MCF 10A (cell line): ENCODE measurements at regions not wholly inside any gene's neighbourhood (a gene's known extent, or its start where the extent isn't known, plus 50 kb on each side); places are given as distances from the start of the nearest gene placed in this dataset.

Experiments used
- BruUV-seq: library from RNA; stranded (reverse); fragments of 400-500 nt; replicated peaks from 2 replicates; lab custom pipeline; 2021; lab: Mats Ljungman, UMichigan
- CTCF ChIA-PET: fragments of 300-600 bp; sonication (Branson Sonifier 250); formaldehyde crosslinking; extraction: SDS; loops from one replicate; lab custom pipeline; 2021; ENCODE audit warnings: antibody characterized with exemption, inconsistent platforms; lab: Yijun Ruan, JAX
- POLR2A ChIA-PET: fragments of 300-600, 350-650 bp; sonication (Branson Sonifier 250); formaldehyde crosslinking; extraction: SDS; loops from one replicate; lab custom pipeline; 2020; ENCODE audit warnings: antibody characterized with exemption, inconsistent platforms; lab: Yijun Ruan, JAX
- DNase-seq: peaks from one replicate; pipeline ENCODE4 v3.0.0-alpha.2; 2018; ENCODE audit not compliant: unreplicated experiment
- H3K27ac Mint-ChIP-seq: one replicate; pipeline ENCODE4 v1.8.0; 2022; ENCODE audit warnings: mild to moderate bottlenecking, low read depth, mixed read lengths; ENCODE audit not compliant: unreplicated experiment
- H3K27me3 Mint-ChIP-seq: one replicate; pipeline ENCODE4 v1.8.0; 2022; ENCODE audit warnings: mixed read lengths; ENCODE audit not compliant: insufficient read depth, unreplicated experiment
- H3K36me3 Mint-ChIP-seq: one replicate; pipeline ENCODE4 v1.8.0; 2022; ENCODE audit warnings: mild to moderate bottlenecking, moderate library complexity, mixed read lengths; ENCODE audit not compliant: insufficient read depth, unreplicated experiment
- H3K4me1 Mint-ChIP-seq: one replicate; pipeline ENCODE4 v1.8.0; 2022; ENCODE audit warnings: mixed read lengths; ENCODE audit not compliant: insufficient read depth, unreplicated experiment
- H3K4me3 Mint-ChIP-seq: one replicate; pipeline ENCODE4 v1.8.0; 2022; ENCODE audit warnings: mild to moderate bottlenecking, moderate library complexity, mixed read lengths; ENCODE audit not compliant: unreplicated experiment
- H3K9me3 Mint-ChIP-seq: one replicate; pipeline ENCODE4 v1.8.0; 2022; ENCODE audit warnings: mixed read lengths; ENCODE audit not compliant: unreplicated experiment
- intact Hi-C: fragments of 100-400 bp; cut with micrococcal nuclease; formaldehyde crosslinking; loops from 2 replicates; pipeline ENCODE4 v1.14.1; 2022
- TF ChIP-seq, protein P1 (sequence below): fragments of 200-600 bp; IDR thresholded peaks from one replicate; pipeline ENCODE4 v1.8.0; 2022; ENCODE audit warnings: antibody characterized with exemption, mild to moderate bottlenecking; ENCODE audit not compliant: unreplicated experiment

DNA sequence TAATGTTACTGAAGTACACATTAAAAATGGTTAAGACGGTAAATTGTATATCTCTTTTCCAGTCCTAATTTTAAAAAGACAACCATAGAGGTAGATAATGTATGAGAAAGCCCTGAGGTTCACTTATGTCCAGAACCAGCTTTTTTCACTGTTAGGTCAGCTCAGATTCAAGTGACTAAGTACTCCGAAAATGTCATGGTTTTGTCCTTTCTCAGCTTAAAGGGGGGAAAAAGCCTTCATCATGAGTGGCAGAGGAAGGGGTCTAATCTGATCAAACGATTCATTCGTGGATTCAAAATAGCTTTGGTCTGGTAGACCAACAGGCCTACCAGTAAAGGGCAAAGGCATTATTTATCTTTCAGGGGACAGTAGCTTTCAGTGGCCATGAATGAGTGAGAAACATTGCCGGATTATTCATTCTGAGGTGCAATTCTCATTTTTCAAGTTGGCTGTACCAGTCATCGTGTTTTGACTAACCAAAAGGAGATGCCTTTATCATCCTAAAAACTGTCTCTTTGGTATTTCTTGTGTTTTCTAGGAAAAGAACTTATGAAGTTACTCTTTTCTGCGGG lies 208.4 kb downstream of the HHIPL2 start:
- intact Hi-C loops = no loop called here
- no peak for DNase-seq
- Mint-ChIP-seq H3K4me3 (no peak overlapping the region), H3K9me3 (no peaks in the 10 kb centered on the region), H3K27me3 (no peaks in the 10 kb centered on the region), H3K4me1 (peaks cover 7% of the 10 kb centered on the region), H3K27ac (no peak overlapping the region), H3K36me3 (no peaks in the 10 kb centered on the region)
- TF ChIP-seq, protein P1, sequence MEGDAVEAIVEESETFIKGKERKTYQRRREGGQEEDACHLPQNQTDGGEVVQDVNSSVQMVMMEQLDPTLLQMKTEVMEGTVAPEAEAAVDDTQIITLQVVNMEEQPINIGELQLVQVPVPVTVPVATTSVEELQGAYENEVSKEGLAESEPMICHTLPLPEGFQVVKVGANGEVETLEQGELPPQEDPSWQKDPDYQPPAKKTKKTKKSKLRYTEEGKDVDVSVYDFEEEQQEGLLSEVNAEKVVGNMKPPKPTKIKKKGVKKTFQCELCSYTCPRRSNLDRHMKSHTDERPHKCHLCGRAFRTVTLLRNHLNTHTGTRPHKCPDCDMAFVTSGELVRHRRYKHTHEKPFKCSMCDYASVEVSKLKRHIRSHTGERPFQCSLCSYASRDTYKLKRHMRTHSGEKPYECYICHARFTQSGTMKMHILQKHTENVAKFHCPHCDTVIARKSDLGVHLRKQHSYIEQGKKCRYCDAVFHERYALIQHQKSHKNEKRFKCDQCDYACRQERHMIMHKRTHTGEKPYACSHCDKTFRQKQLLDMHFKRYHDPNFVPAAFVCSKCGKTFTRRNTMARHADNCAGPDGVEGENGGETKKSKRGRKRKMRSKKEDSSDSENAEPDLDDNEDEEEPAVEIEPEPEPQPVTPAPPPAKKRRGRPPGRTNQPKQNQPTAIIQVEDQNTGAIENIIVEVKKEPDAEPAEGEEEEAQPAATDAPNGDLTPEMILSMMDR = no peak
- ChIA-PET POLR2A (interaction anchor here (1.5 to 1.7 kb wide), 2 partner anchors 8 to 53 kb away, joined by 3 to 9 read pairs; no protein-coding TSS in a partner anchor), CTCF (interaction anchor here (0.6 to 1.7 kb wide), 3 partner anchors 9 to 193 kb away, joined by 3 to 7 read pairs (median 4); no protein-coding TSS in a partner anchor)
- no TSS peak for BruUV-seq

DNA sequence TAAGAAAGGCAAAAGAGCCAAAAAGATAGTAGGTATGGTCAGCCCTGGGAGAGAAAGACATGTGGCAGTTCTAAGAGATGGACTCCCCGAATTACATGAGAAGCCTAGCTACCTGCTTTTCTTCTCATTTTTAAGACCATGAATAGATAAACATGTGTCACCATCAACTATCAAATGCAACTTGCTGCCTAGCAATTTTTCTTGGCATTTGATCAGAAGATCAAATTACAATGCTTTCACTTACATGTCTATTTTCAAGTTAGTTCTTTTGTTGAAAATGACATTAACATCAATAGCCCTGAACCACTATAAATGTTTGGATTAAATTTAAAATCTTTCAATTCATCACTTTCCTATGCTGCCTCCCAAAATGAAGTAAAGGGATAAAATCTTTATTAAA lies 212.3 kb downstream of the HHIPL2 start:
- intact Hi-C loops = no loop called here
- Mint-ChIP-seq H3K4me1 (peaks cover 7% of the 10 kb centered on the region), H3K27me3 (no peaks in the 10 kb centered on the region), H3K27ac (no peak overlapping the region), H3K4me3 (no peak overlapping the region), H3K9me3 (no peaks in the 10 kb centered on the region), H3K36me3 (no peaks in the 10 kb centered on the region)
- BruUV-seq = no TSS peak
- DNase-seq = peak; percentile 41
- ChIA-PET CTCF (no interaction called here), POLR2A (interaction anchor here (0.9 kb wide), 1 partner anchor 16 kb away, joined by 3 read pairs; no protein-coding TSS in a partner anchor)
- TF ChIP-seq, protein P1 = no peak

DNA sequence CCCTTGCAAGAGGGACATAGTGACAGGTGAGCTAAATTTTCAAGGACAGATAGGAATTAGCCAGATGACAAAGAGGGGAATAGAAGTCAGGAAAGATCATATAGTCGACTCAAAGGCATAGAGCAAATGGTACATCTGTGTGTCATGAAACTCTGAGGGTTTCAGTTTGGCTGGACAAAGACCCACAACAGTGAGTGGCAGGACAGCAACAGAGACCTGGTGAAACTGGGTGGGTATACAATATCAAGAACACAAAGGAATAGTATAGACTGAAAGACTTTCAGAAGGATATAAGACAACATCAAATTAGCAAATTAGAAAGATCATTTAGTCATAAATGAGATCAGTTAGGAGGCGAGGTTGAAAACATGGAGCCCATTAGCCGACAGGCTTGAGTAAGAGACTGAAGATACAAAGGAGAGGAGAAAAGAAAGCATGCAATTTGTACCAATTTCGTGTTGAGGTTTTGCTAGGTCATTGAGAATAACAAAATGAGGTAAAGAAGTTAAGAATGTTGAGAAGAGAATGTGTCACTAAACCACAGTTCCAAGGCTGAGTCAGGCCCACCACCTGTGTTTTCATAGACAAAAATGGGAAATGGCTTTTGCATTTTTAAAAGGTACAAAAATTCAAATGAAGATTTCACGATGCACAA lies 213.8 kb downstream of the HHIPL2 start:
- peak; percentile 22 for DNase-seq
- Mint-ChIP-seq H3K36me3 (no peaks in the 10 kb centered on the region), H3K27ac (no peak overlapping the region), H3K9me3 (no peaks in the 10 kb centered on the region), H3K4me3 (no peak overlapping the region), H3K4me1 (peaks cover 7% of the 10 kb centered on the region), H3K27me3 (no peaks in the 10 kb centered on the region)
- ChIA-PET POLR2A (interaction anchor here (0.9 kb wide), 1 partner anchor 14 kb away, joined by 3 read pairs; no protein-coding TSS in a partner anchor), CTCF (interaction anchor here (0.7 to 0.8 kb wide), 2 partner anchors 10 to 234 kb away, joined by 3 read pairs; no protein-coding TSS in a partner anchor)
- BruUV-seq = no TSS peak
- TF ChIP-seq, protein P1 = no peak
- intact Hi-C loops = no loop called here

DNA sequence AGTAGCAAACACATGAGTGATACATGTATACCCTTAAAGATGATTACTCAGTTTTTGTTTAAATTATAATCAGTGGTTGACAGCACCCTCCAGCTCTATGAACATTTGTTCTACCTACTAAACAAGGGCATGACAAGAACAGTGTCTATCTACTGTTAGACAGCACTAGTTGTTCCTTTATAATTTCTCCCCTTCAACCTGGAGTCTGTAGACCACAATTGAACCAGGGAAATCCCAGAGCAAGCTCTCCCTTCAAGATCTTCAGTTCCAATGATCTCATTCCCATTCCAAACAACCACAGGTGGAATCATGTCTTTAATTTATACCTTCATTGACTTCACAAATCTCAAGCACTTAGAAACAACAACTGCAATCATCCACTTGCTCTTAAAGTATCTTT lies 216.1 kb downstream of the HHIPL2 start:
- Mint-ChIP-seq H3K9me3 (no peaks in the 10 kb centered on the region), H3K4me1 (peaks cover 7% of the 10 kb centered on the region), H3K4me3 (no peak overlapping the region), H3K36me3 (no peaks in the 10 kb centered on the region), H3K27me3 (no peaks in the 10 kb centered on the region), H3K27ac (no peak overlapping the region)
- ChIA-PET CTCF (interaction anchor here (0.7 to 2.7 kb wide), 4 partner anchors 8 to 418 kb away, joined by 3 to 11 read pairs (median 6); no protein-coding TSS in a partner anchor), POLR2A (interaction anchor here (0.6 to 2.0 kb wide), 5 partner anchors 8 to 623 kb away, joined by 3 to 9 read pairs (median 3); no protein-coding TSS in a partner anchor)
- intact Hi-C loops = no loop called here
- no TSS peak for BruUV-seq
- TF ChIP-seq, protein P1 = no peak
- DNase-seq = no peak
